ENCODE measurements at regions not wholly inside any gene's neighbourhood (a gene's known extent, or its start where the extent isn't known, plus 50 kb on each side); places are given as distances from the start of the nearest gene placed in this dataset.

- POLR2A ChIA-PET: no interaction called here
- intact Hi-C loops (cut with micrococcal nuclease) (no loop called here), in situ Hi-C loops (cut with MboI) (no loop called here)
- H3K4me3 ChIP-seq: no peak overlapping the region
- H3K9me3 ChIP-seq (replicated peaks; ENCODE audit: control insufficient read depth, insufficient read depth, low read depth, low read length): no peaks in the 10 kb centered on the region
- no peaks in the 10 kb centered on the region; a peak in 1 of 5 replicates for H3K27me3 ChIP-seq (ENCODE audit: control insufficient read depth in 2 of 2, insufficient read depth in 2 of 2, low read length in 2 of 2)
- TF ChIP-seq MBD1 (CRISPR knock-in tag; IDR thresholded peaks at IDR 0.05) (no peak), ZNF76 (CRISPR knock-in tag; IDR thresholded peaks at IDR 0.05; ENCODE audit: borderline replicate concordance) (no peak), TAF1 (IDR thresholded peaks at IDR 0.05; ENCODE audit: control insufficient read depth, extremely low read depth, insufficient read depth, low read length, severe bottlenecking) (no peak), ASH1L (IDR thresholded peaks at IDR 0.05; ENCODE audit: borderline replicate concordance, low read depth, partially characterized antibody) (no peak), POLR2AphosphoS5 (IDR thresholded peaks at IDR 0.05; ENCODE audit: control insufficient read depth, insufficient read depth, low read depth, low read length) (no peak), HDAC3 (IDR thresholded peaks at IDR 0.05; ENCODE audit: borderline replicate concordance, partially characterized antibody) (no peak), ARHGAP35 (IDR thresholded peaks at IDR 0.05; ENCODE audit: partially characterized antibody) (no peak), CBX5 (IDR thresholded peaks at IDR 0.05; ENCODE audit: borderline replicate concordance, low read depth) (no peak)
- no peaks in the 10 kb centered on the region for H4K20me1 ChIP-seq (replicated peaks; ENCODE audit: control insufficient read depth, insufficient read depth, low read length)
- no peak overlapping the region for H3K27ac ChIP-seq (ENCODE audit: extremely low read depth, low read depth, low read length)
- 0% methylated on average over 4 of the region's 4 CpGs for WGBS (ENCODE audit: insufficient coverage, low coverage, missing lambda C conversion rate)
- no peaks in the 10 kb centered on the region for H3K79me2 ChIP-seq (ENCODE audit: control insufficient read depth, insufficient read depth, low read length)
- H2AFZ ChIP-seq (ENCODE audit: low read depth, low read length): no peak overlapping the region
- FAIRE-seq (no peak), ATAC-seq (no peak), DNase-seq (ENCODE audit: extremely low read depth in 1 of 4, low spot score in 3 of 4) (no peak)
- no peak overlapping the region for H3K4me2 ChIP-seq (ENCODE audit: insufficient read depth, low read length)
- CTCF ChIA-PET (ENCODE audit: low intra/inter-chr PET ratio): no interaction called here
- H3K9me1 ChIP-seq (ENCODE audit: control insufficient read depth, insufficient read depth, low read length): no peaks in the 10 kb centered on the region
- no peaks in the 10 kb centered on the region for H3K4me1 ChIP-seq (replicated peaks in 1 of 2; ENCODE audit: control insufficient read depth in 2 of 2, insufficient read depth in 2 of 2, low read length in 2 of 2)
- H3K9ac ChIP-seq (ENCODE audit: insufficient read depth in 1 of 2, low read depth in 2 of 2, low read length in 2 of 2): no peak overlapping the region
- BruUV-seq (replicated peaks): no TSS peak
- no peaks in the 10 kb centered on the region for H3K36me3 ChIP-seq (ENCODE audit: control insufficient read depth, insufficient read depth, low read length)
Observed at GRCh38 chr2:133956434-133956935, 297.4 kb upstream of the MGAT5 start.
